Stimulated activated naive CD4-positive, alpha-beta T cell (primary cell): ENCODE measurements at regions not wholly inside any gene's neighbourhood (a gene's known extent, or its start where the extent isn't known, plus 50 kb on each side); places are given as distances from the start of the nearest gene placed in this dataset.

Source experiments
- DNase-seq, 6 experiments: peaks; one replicate each; lab custom pipeline; 2025; lab: John Stamatoyannopoulos, UW

DNA sequence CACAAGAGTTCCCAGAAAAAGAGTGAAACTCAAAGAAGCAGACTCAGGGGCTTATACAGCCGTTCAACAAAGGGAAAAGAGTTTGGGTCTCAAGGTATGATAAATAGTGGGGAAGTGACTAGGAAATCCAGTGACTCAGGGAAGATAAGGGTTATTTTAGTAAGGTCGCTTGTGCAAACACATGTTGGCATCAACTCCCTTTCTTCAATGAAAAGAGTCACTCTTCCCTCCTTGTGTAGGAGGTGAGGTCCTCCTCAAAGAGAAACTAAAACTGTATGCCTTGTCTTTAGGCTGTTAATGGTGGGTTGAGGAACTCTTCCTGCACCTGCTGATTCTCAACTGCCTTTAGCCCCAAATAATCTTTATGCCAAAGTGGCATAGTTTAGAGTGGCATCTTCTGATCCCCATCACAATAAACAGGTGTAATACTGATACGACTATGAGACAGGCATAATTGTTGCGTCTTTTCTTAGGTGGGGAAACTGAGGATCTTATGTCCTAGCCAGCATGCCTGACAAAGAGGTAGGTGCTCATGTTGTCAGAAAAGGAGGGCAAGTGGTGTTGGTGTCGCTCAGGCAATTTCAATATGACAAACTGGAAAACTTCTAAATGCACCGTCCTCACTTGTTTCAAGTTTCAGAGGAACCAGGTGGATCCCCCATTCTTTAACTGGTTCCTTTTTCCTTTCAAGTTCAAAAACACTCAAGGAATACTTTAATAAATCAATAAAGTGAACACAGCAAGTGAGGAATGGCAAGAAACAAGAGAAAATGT is 294.1 kb upstream of the RUNX1 start:
- DNase-seq = no peak

GRCh38 chr21:35342440-35342839 is 293.3 kb upstream of the RUNX1 start:
- DNase-seq = no peak

GRCh38 chr21:35340273-35340672 is 291.2 kb upstream of the RUNX1 start:
- DNase-seq = no peak

DNA sequence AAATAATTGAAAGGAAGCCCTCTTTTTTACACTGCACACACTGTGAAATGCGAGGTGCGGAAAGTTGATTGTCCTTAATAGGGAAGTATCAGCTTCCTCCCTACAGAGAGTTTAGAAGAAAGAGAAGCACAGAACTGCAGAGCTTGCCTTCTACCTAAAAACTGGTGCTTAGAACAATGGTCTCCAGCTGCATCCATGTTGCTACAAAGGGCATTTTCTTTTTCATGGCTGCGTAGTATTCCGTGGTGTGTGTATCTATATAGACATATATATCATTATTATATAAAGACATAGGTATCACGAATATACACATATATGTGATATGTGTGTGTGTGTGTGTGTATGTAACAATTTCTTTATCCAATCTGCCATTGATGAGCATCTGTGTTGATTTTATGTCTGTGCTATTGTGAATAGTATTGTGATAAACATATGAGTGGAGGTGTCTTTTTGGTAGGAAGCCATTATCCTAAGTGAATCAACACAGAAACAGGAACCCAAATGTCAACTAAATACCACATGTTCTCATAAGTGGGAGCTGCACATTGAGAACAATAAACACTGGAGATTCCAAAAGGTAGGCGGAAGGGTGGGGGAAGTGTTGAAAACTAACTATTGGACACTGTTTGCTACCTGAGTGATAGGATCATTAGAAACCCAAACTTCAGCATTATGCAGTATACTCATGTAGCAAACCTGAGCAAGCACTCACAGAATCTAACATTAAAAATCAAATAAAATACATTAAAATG is 290.0 kb upstream of the RUNX1 start:
- no peak for DNase-seq

- DNase-seq = no peak
Measured at GRCh38 chr21:35338281-35338680, 289.2 kb upstream of the RUNX1 start.

GRCh38 chr21:35337573-35337972 is 288.5 kb upstream of the RUNX1 start:
- DNase-seq = no peak

- no peak for DNase-seq
Measured at GRCh38 chr21:35336534-35336933, 287.4 kb upstream of the RUNX1 start.

DNA sequence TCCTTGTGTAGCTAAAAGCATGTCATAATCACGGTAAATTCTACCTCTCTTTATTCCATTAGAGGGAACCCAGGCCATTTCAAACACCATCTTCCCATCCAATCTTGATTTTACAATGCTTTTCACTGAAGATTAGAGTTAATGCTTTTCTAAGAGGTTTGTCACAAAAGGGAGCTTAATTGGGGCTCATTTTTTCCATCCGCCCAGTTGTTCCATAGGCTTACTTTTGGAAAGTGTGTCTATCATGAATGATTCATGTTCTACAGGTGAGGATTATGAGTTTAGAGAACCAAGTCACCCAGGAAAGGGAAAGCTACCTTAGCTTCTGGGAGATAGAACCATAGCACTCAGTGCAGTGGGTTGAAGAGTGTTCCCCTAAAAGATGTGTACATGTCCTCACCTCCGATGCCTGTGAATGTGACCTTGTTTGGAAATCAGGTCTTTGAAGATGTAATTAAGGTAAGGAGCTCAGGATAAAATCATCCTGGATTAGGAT is 286.9 kb upstream of the RUNX1 start:
- DNase-seq = no peak

DNA sequence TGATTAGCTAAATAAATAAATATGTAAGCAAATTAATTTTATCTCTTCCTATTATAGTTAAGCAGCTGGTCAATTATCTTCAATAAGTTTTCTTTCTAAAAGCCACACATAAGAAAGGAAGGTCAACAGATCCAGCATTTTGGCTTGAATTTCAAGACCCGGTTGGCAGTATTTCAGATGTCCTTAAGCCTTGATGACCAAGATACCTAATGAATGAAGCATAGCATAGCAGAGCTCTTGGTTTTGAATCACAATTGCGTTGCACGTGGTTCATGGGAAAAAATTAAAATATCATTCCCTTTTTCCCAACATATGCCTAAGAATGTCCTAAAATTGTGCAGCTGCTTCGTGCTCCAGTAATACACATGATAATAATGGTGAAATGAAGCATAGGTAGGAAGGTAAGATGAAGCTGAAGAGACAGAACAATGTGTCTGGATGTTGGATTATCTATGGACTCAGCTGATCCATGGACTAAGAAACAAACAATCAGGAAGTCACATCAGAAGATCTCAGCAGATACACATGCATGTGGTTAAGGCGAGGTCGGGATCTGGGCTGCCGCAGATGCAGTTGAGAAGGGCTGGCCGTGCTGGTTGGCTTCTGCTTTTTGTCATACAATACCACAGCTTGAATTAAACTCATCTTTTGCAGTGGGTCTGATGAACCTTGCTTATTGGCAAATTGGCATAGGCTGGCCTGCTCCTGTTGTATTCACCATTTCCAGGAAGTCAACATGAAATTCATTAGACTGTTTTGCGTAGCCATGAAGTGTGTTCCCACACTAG is 284.9 kb upstream of the RUNX1 start:
- no peak for DNase-seq

- DNase-seq = no peak
Measured at GRCh38 chr21:35332841-35333426, 283.8 kb upstream of the RUNX1 start.

DNA sequence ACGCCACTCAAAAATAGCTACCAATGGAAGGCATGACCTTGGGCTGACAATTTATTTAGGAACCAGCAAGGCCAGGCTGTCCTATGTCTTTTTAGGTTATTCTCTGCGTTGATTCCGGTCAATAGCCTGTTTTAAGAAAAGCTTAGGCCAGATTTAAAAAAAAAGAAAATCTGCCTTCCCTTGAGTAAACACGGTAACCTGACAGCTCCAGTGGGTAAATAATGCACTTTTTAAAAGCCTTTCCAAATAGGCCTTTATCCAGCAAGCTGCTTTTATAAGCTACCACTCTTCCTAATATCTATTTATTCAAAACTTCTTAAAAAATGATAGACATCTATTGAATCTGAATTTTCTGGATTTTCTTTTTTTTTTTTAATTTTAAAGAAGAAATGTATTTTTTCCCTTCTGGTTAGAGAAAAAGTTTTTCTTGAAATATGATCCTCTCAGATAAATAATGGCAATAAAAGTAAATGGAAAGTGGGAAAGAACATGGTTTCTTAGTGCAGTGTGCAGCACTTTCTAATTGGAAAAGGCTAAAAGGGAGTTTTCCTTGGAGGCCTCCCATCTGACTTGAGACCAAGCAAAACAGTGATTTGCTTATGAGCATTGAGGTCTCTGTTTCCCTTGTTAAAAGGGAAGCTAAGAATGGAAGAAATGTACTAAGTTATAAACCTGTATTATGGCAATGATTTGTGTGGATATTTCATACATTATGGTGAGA is 281.0 kb upstream of the RUNX1 start:
- DNase-seq = no peak

GRCh38 chr21:35328856-35329455 is 279.9 kb upstream of the RUNX1 start:
- DNase-seq = no peak

DNA sequence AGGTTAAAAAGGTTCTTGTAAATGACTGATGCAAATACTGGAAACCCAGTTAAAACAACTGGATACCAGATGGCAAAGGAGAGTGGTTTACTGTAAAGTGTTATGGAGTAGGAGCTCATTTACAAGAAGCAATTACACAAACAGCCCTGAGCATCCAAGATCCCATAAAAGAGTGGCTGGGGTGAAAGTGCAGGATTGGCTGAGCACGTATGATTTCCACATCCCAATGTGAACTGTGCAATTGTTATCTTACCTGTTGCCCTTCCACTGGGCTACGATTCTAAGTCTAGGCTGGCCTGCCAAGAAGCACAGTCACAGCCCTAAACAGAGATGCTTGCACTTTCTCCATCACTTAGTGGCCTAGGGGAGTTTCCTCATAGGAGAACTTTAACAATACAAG is 277.6 kb upstream of the RUNX1 start:
- no peak for DNase-seq

DNA sequence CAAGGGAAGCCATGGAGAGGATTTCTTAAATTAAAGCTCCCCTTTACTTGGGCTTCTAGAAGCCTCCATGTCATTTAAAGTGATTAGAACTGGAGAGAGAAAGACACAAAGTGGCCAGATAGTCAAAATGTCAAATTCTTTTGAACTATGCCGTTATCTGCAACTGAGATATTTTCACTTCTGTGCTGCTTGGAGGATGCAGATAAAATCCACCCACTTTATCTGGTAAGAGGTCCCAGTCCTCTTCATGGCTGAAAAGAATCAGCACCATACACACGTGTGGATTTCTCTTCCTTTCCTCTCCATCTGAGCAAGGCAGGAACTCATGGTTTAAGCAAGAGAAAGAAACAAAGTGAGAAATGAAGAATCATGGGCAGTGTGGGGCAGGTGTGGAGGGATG is 276.9 kb upstream of the RUNX1 start:
- DNase-seq = no peak

- DNase-seq = no peak
Measured at GRCh38 chr21:35324372-35325220, 275.5 kb upstream of the RUNX1 start.

GRCh38 chr21:35323947-35324346 is 274.8 kb upstream of the RUNX1 start:
- DNase-seq = no peak

- no peak for DNase-seq
Measured at GRCh38 chr21:35321322-35322200, 272.5 kb upstream of the RUNX1 start.

- DNase-seq = no peak
Measured at GRCh38 chr21:35319684-35320283, 270.7 kb upstream of the RUNX1 start.

DNA sequence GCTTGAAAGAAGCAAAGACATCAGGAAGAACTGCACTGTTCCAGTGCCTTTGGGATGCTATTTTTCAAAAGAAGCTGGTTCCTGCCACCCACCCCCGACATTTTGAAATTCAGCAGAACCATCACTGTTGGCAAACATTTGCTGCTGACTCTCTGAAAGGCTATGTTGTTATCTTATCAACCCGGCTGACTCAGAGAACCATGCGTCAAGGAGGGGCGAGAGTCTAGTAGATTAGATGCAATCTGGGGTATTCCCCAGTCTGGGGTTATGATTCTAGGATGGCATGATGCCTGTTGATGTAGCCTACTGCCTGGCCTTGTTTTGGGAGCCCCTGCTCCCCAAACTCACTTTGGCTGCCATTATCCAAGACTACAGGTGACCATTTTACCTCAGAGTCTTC is 267.8 kb upstream of the RUNX1 start:
- no peak for DNase-seq
